ENCODE measurements at regions not wholly inside any gene's neighbourhood (a gene's known extent, or its start where the extent isn't known, plus 50 kb on each side); places are given as distances from the start of the nearest gene placed in this dataset.
"Not testable (repeated sequence)": the region's sequence is repeated elsewhere in the genome, so short reads cannot be mapped to it uniquely, and the experiment has no call there.

DNA sequence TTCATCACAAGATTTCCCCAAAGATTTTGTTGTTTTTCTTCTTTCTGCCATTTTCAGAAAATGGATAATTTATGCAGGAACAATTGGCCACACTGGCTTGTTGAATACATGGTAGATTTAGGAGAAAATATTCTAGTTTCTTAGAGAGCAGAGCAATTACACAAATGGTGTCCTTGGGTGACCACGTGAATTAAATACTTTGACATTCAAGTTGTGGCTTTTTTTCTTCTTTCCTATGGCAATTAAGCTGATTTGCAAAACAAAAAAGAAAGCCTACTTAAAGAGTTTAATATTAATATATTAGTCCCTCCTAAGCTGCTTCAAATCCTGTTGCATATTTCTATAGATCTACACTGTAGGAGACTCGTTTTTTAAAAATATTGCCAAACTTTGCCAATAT, 133.0 kb upstream of the HTR2C start:
- no peak for DNase-seq
- no peak overlapping the region for H3K4me3 ChIP-seq (ENCODE audit: insufficient read depth, low read depth, low read length)
- H3K27me3 ChIP-seq (ENCODE audit: control insufficient read depth, insufficient read depth, low read length), result peaks cover 9% of the 10 kb centered on the region
- H3K36me3 ChIP-seq (replicated peaks; ENCODE audit: control insufficient read depth, insufficient read depth, low read length), result no peaks in the 10 kb centered on the region

DNA sequence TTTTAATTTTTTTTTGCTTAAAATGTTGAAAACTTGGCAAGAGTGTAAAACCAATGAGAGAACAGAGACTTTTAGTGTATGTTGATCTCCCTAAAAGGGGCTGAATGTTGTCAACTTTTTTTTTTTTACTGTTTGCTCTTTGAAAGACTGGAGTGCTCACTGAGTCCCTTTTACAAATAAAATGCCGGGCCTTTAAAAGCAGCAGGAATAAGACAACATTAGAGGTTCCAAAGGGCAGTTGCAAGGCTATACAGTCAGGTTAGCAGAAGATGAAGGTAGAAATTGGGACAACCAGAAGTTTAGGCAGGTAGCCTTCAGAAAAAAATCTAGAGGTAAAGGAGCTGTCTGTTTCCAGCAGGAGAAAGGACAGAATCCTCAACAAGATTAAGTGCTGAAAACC, 132.5 kb upstream of the HTR2C start:
- Histone ChIP-seq H3K27me3 (ENCODE audit: control insufficient read depth, insufficient read depth, low read length) (peaks cover 9% of the 10 kb centered on the region), H3K4me3 (ENCODE audit: insufficient read depth, low read depth, low read length) (no peak overlapping the region), H3K36me3 (replicated peaks; ENCODE audit: control insufficient read depth, insufficient read depth, low read length) (no peaks in the 10 kb centered on the region)
- DNase-seq, result no peak

DNA sequence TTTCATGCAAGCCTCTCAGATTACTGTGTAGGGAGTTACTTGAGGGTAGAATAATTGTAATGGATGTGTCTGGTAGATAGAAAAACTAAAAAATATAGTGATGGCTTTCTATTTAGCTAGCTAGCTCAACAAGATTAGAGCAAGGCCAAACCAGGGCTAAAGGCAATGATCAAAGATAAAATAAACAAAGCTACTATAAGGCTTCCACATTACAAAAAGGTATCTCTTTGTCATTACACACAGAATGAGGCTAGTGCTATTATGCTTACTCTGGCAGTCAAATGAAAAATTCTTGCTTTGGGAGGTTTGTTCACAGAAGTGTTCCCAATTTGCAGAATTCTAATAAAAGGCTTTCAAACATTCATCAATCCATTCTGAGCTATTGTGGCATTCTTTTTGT, 121.6 kb upstream of the HTR2C start:
- Histone ChIP-seq H3K4me3 (ENCODE audit: insufficient read depth, low read depth, low read length) (no peak overlapping the region), H3K27me3 (ENCODE audit: control insufficient read depth, insufficient read depth, low read length) (no peaks in the 10 kb centered on the region), H3K36me3 (replicated peaks; ENCODE audit: control insufficient read depth, insufficient read depth, low read length) (no peaks in the 10 kb centered on the region; the same call in 1 of the 2 replicates)
- DNase-seq, result no peak

DNA sequence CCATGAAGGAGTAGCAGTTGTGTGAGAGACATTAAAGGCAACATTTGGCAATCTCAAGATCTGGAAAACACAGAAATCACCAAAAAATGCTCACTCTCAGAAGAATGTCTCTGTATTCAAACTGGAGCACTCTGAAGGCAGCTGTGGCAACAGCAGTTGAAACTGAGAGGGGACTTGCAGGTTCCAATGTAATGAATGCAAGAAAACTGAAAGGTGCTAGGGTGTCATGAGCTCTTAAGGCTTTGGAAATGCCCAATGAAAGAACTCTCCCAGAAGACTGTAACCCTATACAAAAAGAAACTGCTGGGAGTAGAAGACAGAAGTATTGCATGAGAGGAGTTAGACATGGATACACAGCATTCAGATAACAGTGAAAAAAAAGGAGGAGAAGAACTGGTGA, 118.2 kb upstream of the HTR2C start:
- DNase-seq, result no peak
- H3K36me3 ChIP-seq (replicated peaks; ENCODE audit: control insufficient read depth, insufficient read depth, low read length), result no peaks in the 10 kb centered on the region; the same call in none of the 2 replicates
- no peak overlapping the region for H3K4me3 ChIP-seq (ENCODE audit: insufficient read depth, low read depth, low read length)
- no peaks in the 10 kb centered on the region for H3K27me3 ChIP-seq (ENCODE audit: control insufficient read depth, insufficient read depth, low read length)

DNA sequence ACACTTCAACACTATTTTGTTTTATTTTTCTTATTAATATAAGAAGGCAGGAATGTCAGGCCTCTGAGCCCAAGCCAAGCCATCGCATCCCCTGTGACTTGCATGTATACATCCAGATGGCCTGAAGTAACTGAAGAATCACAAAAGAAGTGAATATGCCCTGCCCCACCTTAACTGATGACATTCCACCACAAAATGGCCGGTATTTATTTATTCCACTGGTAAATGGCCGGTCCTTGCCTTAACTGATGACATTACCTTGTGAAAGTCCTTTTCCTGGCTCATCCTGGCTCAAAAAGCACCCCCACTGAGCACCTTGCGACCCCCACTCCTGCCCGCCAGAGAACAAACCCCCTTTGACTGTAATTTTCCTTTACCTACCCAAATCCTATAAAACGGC, 111.9 kb upstream of the HTR2C start:
- not testable (repeated sequence) for H3K4me3 ChIP-seq (ENCODE audit: insufficient read depth, low read depth, low read length); DNase-seq; H3K36me3 ChIP-seq (replicated peaks; ENCODE audit: control insufficient read depth, insufficient read depth, low read length); H3K27me3 ChIP-seq (ENCODE audit: control insufficient read depth, insufficient read depth, low read length)

DNA sequence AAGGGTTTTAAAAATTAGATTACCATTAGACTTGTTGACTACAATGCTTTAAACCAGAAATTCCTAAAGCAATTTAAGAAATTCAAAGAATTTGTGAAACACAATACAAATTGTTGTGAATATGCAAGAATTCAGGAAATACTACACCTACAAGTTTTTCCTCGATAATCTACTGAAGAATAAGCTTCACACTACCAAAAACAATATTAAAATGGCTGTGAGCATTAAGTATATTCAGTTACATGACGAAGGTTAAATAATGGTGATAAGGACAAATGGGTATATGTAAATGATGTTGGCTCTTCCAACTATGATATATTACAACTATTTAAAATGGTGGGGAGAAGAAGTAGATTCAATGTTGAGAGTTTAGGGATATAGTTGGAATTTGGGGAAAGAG, 111.1 kb upstream of the HTR2C start:
- DNase-seq, result no peak
- H3K36me3 ChIP-seq (replicated peaks; ENCODE audit: control insufficient read depth, insufficient read depth, low read length), result no peaks in the 10 kb centered on the region; the same call in none of the 2 replicates
- H3K27me3 ChIP-seq (ENCODE audit: control insufficient read depth, insufficient read depth, low read length), result no peaks in the 10 kb centered on the region
- no peak overlapping the region for H3K4me3 ChIP-seq (ENCODE audit: insufficient read depth, low read depth, low read length)

DNA sequence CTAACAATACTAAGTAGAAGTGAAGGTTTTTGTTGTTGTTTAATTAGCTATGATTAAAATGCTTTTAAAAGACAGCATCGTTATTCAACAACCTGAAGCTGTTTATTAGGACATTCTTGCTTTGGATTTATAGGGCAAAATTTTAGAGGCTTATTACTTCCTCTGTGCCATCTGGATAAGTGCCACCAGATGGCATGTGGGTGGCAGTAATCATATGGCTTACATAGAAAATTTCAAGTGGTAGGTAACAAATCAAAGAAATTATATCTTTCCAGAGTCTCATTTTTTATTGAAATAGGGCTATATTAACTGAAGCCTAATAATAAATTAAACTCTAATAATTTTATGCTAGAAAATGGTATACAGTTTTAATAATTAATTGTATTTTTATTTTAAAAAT, 83.3 kb upstream of the HTR2C start:
- no peak overlapping the region for H3K4me3 ChIP-seq (ENCODE audit: insufficient read depth, low read depth, low read length)
- no peaks in the 10 kb centered on the region for H3K27me3 ChIP-seq (ENCODE audit: control insufficient read depth, insufficient read depth, low read length)
- peak; percentile 3 for DNase-seq
- H3K36me3 ChIP-seq (replicated peaks; ENCODE audit: control insufficient read depth, insufficient read depth, low read length), result no peaks in the 10 kb centered on the region

DNA sequence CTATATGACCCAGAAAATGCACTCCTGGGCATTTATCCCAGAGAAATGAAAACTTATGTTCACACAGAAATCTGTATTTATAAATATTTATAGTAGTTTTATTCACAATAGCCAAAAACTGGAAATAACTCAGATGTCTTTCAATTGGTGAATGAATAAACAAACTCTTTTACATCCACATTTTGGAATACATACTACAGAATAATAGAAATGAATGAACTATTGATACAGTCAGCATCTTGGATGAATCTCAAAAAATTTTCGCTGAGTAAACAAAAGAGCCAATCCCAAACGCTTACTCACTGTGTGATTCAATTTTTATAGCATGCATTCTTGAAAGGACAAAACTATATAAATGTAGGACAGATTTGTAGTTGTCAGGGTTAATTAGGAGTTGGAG, 75.1 kb upstream of the HTR2C start:
- Histone ChIP-seq H3K27me3 (ENCODE audit: control insufficient read depth, insufficient read depth, low read length) (no peaks in the 10 kb centered on the region), H3K4me3 (ENCODE audit: insufficient read depth, low read depth, low read length) (no peak overlapping the region), H3K36me3 (replicated peaks; ENCODE audit: control insufficient read depth, insufficient read depth, low read length) (no peaks in the 10 kb centered on the region)
- no peak for DNase-seq

DNA sequence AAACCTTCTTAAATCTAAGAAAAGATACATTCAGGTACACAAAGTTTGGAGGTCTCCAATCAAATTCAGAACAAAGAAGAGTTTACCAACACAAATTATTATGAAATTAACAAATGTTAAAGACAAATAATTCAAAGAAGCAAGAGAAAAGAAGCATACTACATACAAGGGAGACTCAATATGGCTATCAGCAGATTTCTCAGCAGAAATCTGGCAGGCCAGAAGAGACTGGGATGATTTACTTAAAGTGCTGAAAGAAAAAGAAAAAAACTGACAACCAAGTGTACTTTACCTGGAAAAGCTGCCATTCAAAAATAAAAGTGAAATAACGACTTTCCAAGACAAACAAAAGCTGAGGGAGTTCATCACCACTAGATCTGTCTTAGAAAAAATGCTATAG, 64.4 kb upstream of the HTR2C start:
- no peaks in the 10 kb centered on the region for H3K36me3 ChIP-seq (replicated peaks; ENCODE audit: control insufficient read depth, insufficient read depth, low read length)
- no peaks in the 10 kb centered on the region for H3K27me3 ChIP-seq (ENCODE audit: control insufficient read depth, insufficient read depth, low read length)
- no peak overlapping the region for H3K4me3 ChIP-seq (ENCODE audit: insufficient read depth, low read depth, low read length)
- no peak for DNase-seq

DNA sequence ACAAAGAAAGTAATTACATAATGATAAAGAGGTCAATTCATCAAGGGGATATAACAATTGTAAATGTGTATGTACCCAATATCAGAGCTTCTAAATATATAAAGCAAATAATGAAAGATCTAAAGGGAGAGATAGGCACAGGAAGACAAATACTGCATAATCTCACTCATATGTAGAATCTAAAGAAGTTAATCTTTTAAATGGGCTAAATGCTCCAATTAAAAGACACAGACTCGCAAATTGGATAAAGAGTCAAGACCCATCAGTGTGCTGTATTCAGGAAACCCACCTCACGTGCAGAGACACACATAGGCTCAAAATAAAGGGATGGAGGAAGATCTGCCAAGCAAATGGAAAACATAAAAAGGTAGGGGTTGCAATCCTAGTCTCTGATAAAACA, 63.2 kb upstream of the HTR2C start:
- H3K27me3 ChIP-seq (ENCODE audit: control insufficient read depth, insufficient read depth, low read length); H3K36me3 ChIP-seq (replicated peaks; ENCODE audit: control insufficient read depth, insufficient read depth, low read length); DNase-seq; H3K4me3 ChIP-seq (ENCODE audit: insufficient read depth, low read depth, low read length): not testable (repeated sequence)

DNA sequence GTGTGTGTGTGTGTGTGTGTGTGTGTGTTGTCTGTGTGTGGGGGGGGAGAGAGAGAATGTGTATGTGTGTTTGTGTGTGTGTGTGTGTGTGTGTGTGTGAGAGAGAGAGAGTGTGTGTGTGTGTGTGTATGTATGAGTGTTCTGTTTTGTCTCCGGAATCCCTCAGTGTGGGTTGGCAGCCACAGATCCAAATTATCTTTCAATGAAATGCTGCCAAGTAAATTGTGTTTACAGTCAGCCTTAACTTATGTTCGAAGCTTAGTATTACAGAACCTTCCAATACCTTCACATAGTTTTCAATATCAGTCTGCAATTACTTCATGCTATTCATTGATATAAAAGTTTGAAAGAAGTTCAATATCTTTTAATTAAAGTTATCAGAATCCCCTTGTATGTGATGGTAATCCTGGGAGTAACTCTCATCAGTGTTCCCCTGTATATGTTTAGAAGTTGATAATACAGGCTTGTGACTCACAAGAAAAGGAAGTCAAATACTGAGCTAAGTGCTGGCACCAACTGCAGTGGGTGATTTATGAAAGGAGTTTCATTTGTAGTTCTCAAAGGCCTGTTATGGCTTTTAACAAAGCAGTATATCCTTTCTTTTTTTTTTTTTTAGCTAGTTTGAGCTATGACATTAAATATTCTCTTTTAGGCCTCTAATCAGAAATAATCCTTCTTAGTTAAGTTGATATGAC, 51.6 kb upstream of the HTR2C start:
- no peaks in the 10 kb centered on the region for H3K36me3 ChIP-seq (replicated peaks; ENCODE audit: control insufficient read depth, insufficient read depth, low read length)
- no peaks in the 10 kb centered on the region for H3K27me3 ChIP-seq (ENCODE audit: control insufficient read depth, insufficient read depth, low read length)
- DNase-seq, result no peak
- H3K4me3 ChIP-seq (ENCODE audit: insufficient read depth, low read depth, low read length), result no peak overlapping the region
